ENCODE measurements at regions not wholly inside any gene's neighbourhood (a gene's known extent, or its start where the extent isn't known, plus 50 kb on each side); places are given as distances from the start of the nearest gene placed in this dataset.
"Not testable (repeated sequence)": the region's sequence is repeated elsewhere in the genome, so short reads cannot be mapped to it uniquely, and the experiment has no call there.

- TF ChIP-seq CTCF (IDR thresholded peaks at IDR 0.05; ENCODE audit: control insufficient read depth, extremely low read depth, insufficient read depth) = no peak
- DNase-seq (ENCODE audit: low read depth) = no peak
- H3K4me3 ChIP-seq (ENCODE audit: low read depth, low read length) = no peak overlapping the region
These were observed 156.2 kb downstream of the NFKBIZ start for GRCh38 chr3:102005551-102005950.

- no peak for TF ChIP-seq CTCF (IDR thresholded peaks at IDR 0.05; ENCODE audit: control insufficient read depth, extremely low read depth, insufficient read depth)
- no peak overlapping the region for H3K4me3 ChIP-seq (ENCODE audit: low read depth, low read length)
- no peak for DNase-seq (ENCODE audit: low read depth)
These were observed 157.6 kb downstream of the NFKBIZ start for GRCh38 chr3:102006812-102007485.

GRCh38 chr3:102008436-102008835, 159.1 kb downstream of the NFKBIZ start:
- H3K4me3 ChIP-seq (ENCODE audit: low read depth, low read length); DNase-seq (ENCODE audit: low read depth): not testable (repeated sequence)

GRCh38 chr3:102016417-102016816, 167.1 kb downstream of the NFKBIZ start:
- no peak for TF ChIP-seq CTCF (IDR thresholded peaks at IDR 0.05; ENCODE audit: control insufficient read depth, extremely low read depth, insufficient read depth)
- no peak overlapping the region for H3K4me3 ChIP-seq (ENCODE audit: low read depth, low read length)
- DNase-seq (ENCODE audit: low read depth) = no peak

- DNase-seq (ENCODE audit: low read depth) = no peak
- no peak overlapping the region for H3K4me3 ChIP-seq (ENCODE audit: low read depth, low read length)
- TF ChIP-seq CTCF (IDR thresholded peaks at IDR 0.05; ENCODE audit: control insufficient read depth, extremely low read depth, insufficient read depth) = no peak
These were observed 168.5 kb downstream of the NFKBIZ start for GRCh38 chr3:102017784-102018183.

- no peak for DNase-seq (ENCODE audit: low read depth)
- no peak for TF ChIP-seq CTCF (IDR thresholded peaks at IDR 0.05; ENCODE audit: control insufficient read depth, extremely low read depth, insufficient read depth)
- no peak overlapping the region for H3K4me3 ChIP-seq (ENCODE audit: low read depth, low read length)
These were observed 169.2 kb downstream of the NFKBIZ start for GRCh38 chr3:102018551-102018950.

- DNase-seq (ENCODE audit: low read depth) = no peak
- no peak for TF ChIP-seq CTCF (IDR thresholded peaks at IDR 0.05; ENCODE audit: control insufficient read depth, extremely low read depth, insufficient read depth)
These were observed 171.4 kb downstream of the NFKBIZ start for GRCh38 chr3:102020735-102021134.

More at GRCh38 chr3:102020735-102021134, 171.4 kb downstream of the NFKBIZ start:
- H3K4me3 ChIP-seq (ENCODE audit: low read depth, low read length) = no peak overlapping the region
